H9 (cell line): ENCODE measurements at regions not wholly inside any gene's neighbourhood (a gene's known extent, or its start where the extent isn't known, plus 50 kb on each side); places are given as distances from the start of the nearest gene placed in this dataset.

Experiments
- DNase-seq: peaks from one replicate; pipeline ENCODE4 v3.0.0-alpha.2; 2017
- H2AFZ ChIP-seq: one replicate; pipeline ENCODE4 v1.6.1; 2013; ENCODE audit warnings: mild to moderate bottlenecking, low read length, control low read depth, moderate library complexity
- H2AK5ac ChIP-seq: 2 replicates; pipeline ENCODE4 v1.6.1; 2013; ENCODE audit warnings: low read length, control low read depth, mixed read lengths; ENCODE audit not compliant: insufficient read length
- H2BK120ac ChIP-seq: one replicate; pipeline ENCODE4 v1.6.1; 2013; ENCODE audit warnings: low read depth, mild to moderate bottlenecking, low read length, control low read depth, inconsistent platforms; ENCODE audit not compliant: poor library complexity, severe bottlenecking
- H2BK12ac ChIP-seq: 2 replicates; pipeline ENCODE4 v1.6.1; 2013; ENCODE audit warnings: low read length, control low read depth, mixed read lengths, low read depth; ENCODE audit not compliant: insufficient read length
- H2BK15ac ChIP-seq: 2 replicates; pipeline ENCODE4 v1.6.1; 2013; ENCODE audit warnings: low read depth, low read length, control low read depth
- H2BK20ac ChIP-seq: one replicate; pipeline ENCODE4 v1.6.1; 2013; ENCODE audit warnings: low read depth, mild to moderate bottlenecking, low read length, control low read depth, inconsistent platforms; ENCODE audit not compliant: poor library complexity, severe bottlenecking
- H2BK5ac ChIP-seq: 2 replicates; pipeline ENCODE4 v1.6.1; 2013; ENCODE audit warnings: low read length, control low read depth, mixed read lengths; ENCODE audit not compliant: insufficient read length
- H3K14ac ChIP-seq: 2 replicates; pipeline ENCODE4 v1.6.1; 2013; ENCODE audit warnings: low read length, control low read depth; ENCODE audit not compliant: insufficient read depth
- H3K18ac ChIP-seq: 2 replicates; pipeline ENCODE4 v1.6.1; 2013; ENCODE audit warnings: low read depth, mild to moderate bottlenecking, mixed read lengths, low read length, control low read depth; ENCODE audit not compliant: insufficient read length
- H3K23ac ChIP-seq: 2 replicates; pipeline ENCODE4 v1.6.1; 2013; ENCODE audit warnings: low read length, control low read depth, mixed read lengths, low read depth; ENCODE audit not compliant: insufficient read length
- H3K23me2 ChIP-seq: 2 replicates; pipeline ENCODE4 v1.6.1; 2013; ENCODE audit warnings: low read depth, mild to moderate bottlenecking, mixed read lengths, low read length, control low read depth; ENCODE audit not compliant: insufficient read length, poor library complexity, severe bottlenecking
- H3K27ac ChIP-seq: 2 replicates; pipeline ENCODE4 v1.5.1; 2013; ENCODE audit warnings: low read length, control low read depth, mixed read lengths, low read depth; ENCODE audit not compliant: insufficient read length
- H3K27me3 ChIP-seq: 2 replicates; pipeline ENCODE4 v1.6.1; 2013; ENCODE audit warnings: low read length, control low read depth, inconsistent platforms; ENCODE audit not compliant: insufficient read depth
- H3K4ac ChIP-seq: 2 replicates; pipeline ENCODE4 v1.6.1; 2013; ENCODE audit warnings: low read depth, mild to moderate bottlenecking, control low read depth, inconsistent platforms, low read length, moderate library complexity
- H3K4me1 ChIP-seq: 2 replicates; pipeline ENCODE4 v1.6.1; 2013; ENCODE audit warnings: low read length, control low read depth, inconsistent platforms; ENCODE audit not compliant: insufficient read depth
- H3K4me2 ChIP-seq: 2 replicates; pipeline ENCODE4 v1.6.1; 2013; ENCODE audit warnings: low read length, control low read depth, mixed read lengths; ENCODE audit not compliant: insufficient read length, insufficient read depth
- H3K56ac ChIP-seq: 2 replicates; pipeline ENCODE4 v1.6.1; 2013; ENCODE audit warnings: low read depth, mild to moderate bottlenecking, mixed read lengths, low read length, control low read depth; ENCODE audit not compliant: insufficient read length
- H3K79me1 ChIP-seq: 2 replicates; pipeline ENCODE4 v1.6.1; 2013; ENCODE audit warnings: low read depth, mild to moderate bottlenecking, moderate library complexity, low read length, control low read depth, inconsistent platforms; ENCODE audit not compliant: insufficient read depth, poor library complexity, severe bottlenecking
- H3K79me2 ChIP-seq: 2 replicates; pipeline ENCODE4 v1.6.1; 2013; ENCODE audit warnings: low read length, control low read depth, inconsistent platforms; ENCODE audit not compliant: insufficient read depth
- H3K9ac ChIP-seq: 2 replicates; pipeline ENCODE4 v1.6.1; 2013; ENCODE audit warnings: low read length, control low read depth, mixed read lengths; ENCODE audit not compliant: insufficient read length; ENCODE audit errors: extremely low read depth
- H3K9me3 ChIP-seq: one replicate; pipeline ENCODE4 v1.6.1; 2013; ENCODE audit warnings: low read depth, low read length, inconsistent platforms; ENCODE audit not compliant: control insufficient read depth
- H3T11ph ChIP-seq: one replicate; pipeline ENCODE4 v1.6.1; 2013; ENCODE audit warnings: mild to moderate bottlenecking, low read length, control low read depth, inconsistent platforms
- H4K20me1 ChIP-seq: one replicate; pipeline ENCODE4 v1.6.1; 2013; ENCODE audit not compliant: control insufficient read depth, insufficient read length, insufficient read depth
- H4K5ac ChIP-seq: 2 replicates; pipeline ENCODE4 v1.6.1; 2013; ENCODE audit warnings: low read depth, mild to moderate bottlenecking, mixed read lengths, low read length, control low read depth; ENCODE audit not compliant: insufficient read length
- H4K8ac ChIP-seq: replicated peaks from 2 replicates; pipeline ENCODE4 v1.6.1; 2013; ENCODE audit warnings: low read length, control low read depth, mixed read lengths, low read depth; ENCODE audit not compliant: insufficient read length
- H4K91ac ChIP-seq: 2 replicates; pipeline ENCODE4 v1.6.1; 2013; ENCODE audit warnings: low read depth, mild to moderate bottlenecking, moderate library complexity, mixed read lengths, low read length, control low read depth; ENCODE audit not compliant: insufficient read length
- H3K27ac Mint-ChIP-seq, 3 experiments: 2 replicates in 2 of 3; 3 replicates in 1 of 3; pipeline ENCODE4 v1.8.0; 2020 to 2021; ENCODE audit warnings: mixed read lengths in 3 of 3, mild to moderate bottlenecking in 1 of 3, moderate library complexity in 1 of 3
- H3K27me3 Mint-ChIP-seq: 2 replicates; pipeline ENCODE4 v1.8.0; 2021; ENCODE audit warnings: low read depth, mild to moderate bottlenecking, moderate library complexity, mixed read lengths
- H3K36me3 Mint-ChIP-seq, 3 experiments: 2 replicates in 2 of 3; 3 replicates in 1 of 3; pipeline ENCODE4 v1.8.0; 2020 to 2021; ENCODE audit warnings: low read depth in 3 of 3, mixed read lengths in 3 of 3; ENCODE audit not compliant: insufficient read depth in 1 of 3
- H3K4me1 Mint-ChIP-seq, 2 experiments: 2 replicates each; pipeline ENCODE4 v1.8.0; 2020; ENCODE audit warnings: mixed read lengths in 2 of 2
- H3K4me3 Mint-ChIP-seq, 2 experiments: 2 replicates in 1 of 2; 3 replicates in 1 of 2; pipeline ENCODE4 v1.8.0; 2020 to 2021; ENCODE audit warnings: mild to moderate bottlenecking in 2 of 2, mixed read lengths in 2 of 2, moderate library complexity in 1 of 2
- H3K9me3 Mint-ChIP-seq, 2 experiments: 2 replicates in 1 of 2; 3 replicates in 1 of 2; pipeline ENCODE4 v1.8.0; 2020; ENCODE audit warnings: mild to moderate bottlenecking in 2 of 2, mixed read lengths in 2 of 2, moderate library complexity in 1 of 2
- CTCF ChIP-seq: fragments of 200-600 bp; sonication (generic); conservative IDR thresholded peaks from 3 replicates; pipeline ENCODE4 v1.8.0; 2021; ENCODE audit warnings: antibody characterized with exemption, mild to moderate bottlenecking
- WGBS: extraction: QIAGEN DNeasy Blood & Tissue Kit; methylation state at CpG from one replicate; pipeline ENCODE4 v1.1.7; 2013; ENCODE audit warnings: missing lambda C conversion rate, low lambda C conversion rate, mixed read lengths; ENCODE audit not compliant: insufficient read length; ENCODE audit errors: extremely low coverage; 5-methylcytosine and 5-hydroxymethylcytosine counted together

GRCh38 chr2:59866436-59866835 is 687.0 kb downstream of the BCL11A start:
- Histone ChIP-seq H3K4ac (no peak overlapping the region), H3K9ac (no peak overlapping the region), H3K9me3 (no peaks in the 10 kb centered on the region), H2AFZ (no peak overlapping the region), H2AK5ac (no peak overlapping the region), H2BK5ac (no peak overlapping the region), H2BK20ac (no peak overlapping the region), H4K91ac (no peak overlapping the region), H3K23me2 (no peaks in the 10 kb centered on the region), H2BK12ac (no peak overlapping the region), H2BK120ac (no peak overlapping the region), H3K14ac (no peak overlapping the region), H4K8ac (no peak overlapping the region), H2BK15ac (no peak overlapping the region), H3K27me3 (no peaks in the 10 kb centered on the region), H4K20me1 (no peaks in the 10 kb centered on the region), H3K4me2 (no peak overlapping the region), H3K23ac (no peak overlapping the region), H3K56ac (no peak overlapping the region), H3K79me2 (no peaks in the 10 kb centered on the region), H4K5ac (no peak overlapping the region), H3T11ph (no peak overlapping the region), H3K79me1 (no peaks in the 10 kb centered on the region), H3K18ac (no peak overlapping the region), H3K4me1 (no peaks in the 10 kb centered on the region), H3K27ac (no peak overlapping the region)
- no peak overlapping the region for H3K4me3 Mint-ChIP-seq
- no peak overlapping the region for H3K27ac Mint-ChIP-seq
- H3K4me1 Mint-ChIP-seq: 0 out of 4 replicates have a peak, but pooled peaks cover 0 to 3% of the 10 kb centered on the region in 2 experiments
- no CpG with 5 or more reads among the region's 3 CpGs for WGBS
- no peak for TF ChIP-seq CTCF
- no peak for DNase-seq
- peaks cover 10 to 11% of the 10 kb centered on the region in 2 experiments for H3K9me3 Mint-ChIP-seq
- H3K36me3 Mint-ChIP-seq: peaks cover 4 to 13% (median 6%) of the 10 kb centered on the region in 3 experiments; a peak in 4 of 7 replicates
- peaks cover 2% of the 10 kb centered on the region; the same call in 1 of the 2 replicates for H3K27me3 Mint-ChIP-seq
